G401 (cell line): ENCODE measurements at regions not wholly inside any gene's neighbourhood (a gene's known extent, or its start where the extent isn't known, plus 50 kb on each side); places are given as distances from the start of the nearest gene placed in this dataset.
"Not testable (repeated sequence)": the region's sequence is repeated elsewhere in the genome, so short reads cannot be mapped to it uniquely, and the experiment has no call there.

Experiments used
- DNase-seq: peaks from one replicate; pipeline ENCODE4 v3.0.0-alpha.2; 2015; ENCODE audit warnings: low spot score
- in situ Hi-C: cut with HindIII; loops from 2 replicates; pipeline ENCODE4 v1.10.0; 2016; ENCODE audit warnings: low sequenced_read_pairs, mixed read lengths

- in situ Hi-C loops: no loop called here
These were observed 166.3 kb upstream of the PRSS16 start for GRCh38 chr6:27081188-27081587.

GRCh38 chr6:27081931-27082330, 165.6 kb upstream of the PRSS16 start:
- in situ Hi-C loops: no loop called here
- DNase-seq: no peak

More at GRCh38 chr6:27081188-27081587, 166.3 kb upstream of the PRSS16 start:
- no peak for DNase-seq

GRCh38 chr6:27088068-27088467, 159.4 kb upstream of the PRSS16 start:
- DNase-seq: no peak
- in situ Hi-C loops: no loop called here

- in situ Hi-C loops: no loop called here
- DNase-seq: peak; percentile 40
These were observed 155.7 kb upstream of the PRSS16 start for GRCh38 chr6:27091661-27092315.

GRCh38 chr6:27092316-27092692, 155.2 kb upstream of the PRSS16 start:
- no peak for DNase-seq
- in situ Hi-C loops: no loop called here

GRCh38 chr6:27095914-27096313, 151.6 kb upstream of the PRSS16 start:
- in situ Hi-C loops: no loop called here
- no peak for DNase-seq

- no peak for DNase-seq
- in situ Hi-C loops: no loop called here
These were observed 150.5 kb upstream of the PRSS16 start for GRCh38 chr6:27096834-27097511.

GRCh38 chr6:27098956-27099355, 148.5 kb upstream of the PRSS16 start:
- in situ Hi-C loops: no loop called here

GRCh38 chr6:27100921-27101320, 146.6 kb upstream of the PRSS16 start:
- in situ Hi-C loops: no loop called here
- DNase-seq: no peak

More at GRCh38 chr6:27098956-27099355, 148.5 kb upstream of the PRSS16 start:
- DNase-seq: no peak

GRCh38 chr6:27101824-27102223, 145.7 kb upstream of the PRSS16 start:
- DNase-seq: no peak
- in situ Hi-C loops: no loop called here

GRCh38 chr6:27106382-27106781, 141.1 kb upstream of the PRSS16 start:
- no peak for DNase-seq
- in situ Hi-C loops: no loop called here

- in situ Hi-C loops: no loop called here
- DNase-seq: no peak
These were observed 135.8 kb upstream of the PRSS16 start for GRCh38 chr6:27111743-27112142.

- in situ Hi-C loops: no loop called here
- DNase-seq: no peak
These were observed 134.5 kb upstream of the PRSS16 start for GRCh38 chr6:27112974-27113373.

GRCh38 chr6:27119329-27119728, 128.2 kb upstream of the PRSS16 start:
- in situ Hi-C loops: no loop called here
- no peak for DNase-seq

- DNase-seq: no peak
- in situ Hi-C loops: no loop called here
These were observed 127.7 kb upstream of the PRSS16 start for GRCh38 chr6:27119761-27120160.

- in situ Hi-C loops: no loop called here
- DNase-seq: no peak
These were observed 125.9 kb upstream of the PRSS16 start for GRCh38 chr6:27121640-27122039.

- DNase-seq: no peak
- in situ Hi-C loops: no loop called here
These were observed 123.2 kb upstream of the PRSS16 start for GRCh38 chr6:27124252-27124657.

GRCh38 chr6:27126046-27126814, 121.3 kb upstream of the PRSS16 start:
- no peak for DNase-seq
- in situ Hi-C loops: no loop called here

- in situ Hi-C loops: no loop called here
These were observed 120.5 kb upstream of the PRSS16 start for GRCh38 chr6:27126815-27127537.

GRCh38 chr6:27127874-27128273, 119.6 kb upstream of the PRSS16 start:
- in situ Hi-C loops, DNase-seq: not testable (repeated sequence)

More at GRCh38 chr6:27126815-27127537, 120.5 kb upstream of the PRSS16 start:
- DNase-seq: peak; percentile 59
